ENCODE measurements at regions not wholly inside any gene's neighbourhood (a gene's known extent, or its start where the extent isn't known, plus 50 kb on each side); places are given as distances from the start of the nearest gene placed in this dataset.

- TF ChIP-seq ZNF503 (CRISPR knock-in tag; IDR thresholded peaks at IDR 0.05) (no peak), FIP1L1 (IDR thresholded peaks at IDR 0.05; ENCODE audit: borderline replicate concordance, insufficient read depth, low read depth, low read length) (no peak), ZNF780A (CRISPR knock-in tag; IDR thresholded peaks at IDR 0.05) (no peak), PBX3 (CRISPR knock-in tag; IDR thresholded peaks at IDR 0.05; ENCODE audit: borderline replicate concordance) (no peak), TAF1 (CRISPR knock-in tag; IDR thresholded peaks at IDR 0.05) (no peak), NR2C2 (CRISPR knock-in tag; IDR thresholded peaks at IDR 0.05; ENCODE audit: borderline replicate concordance) (no peak), MAFK (conservative IDR thresholded peaks at IDR 0.05 in 1 of 2, IDR thresholded peaks at IDR 0.05 in 1 of 2; ENCODE audit: low read length in 2 of 2) (no peak), REST (IDR thresholded peaks at IDR 0.05; ENCODE audit: borderline replicate concordance in 1 of 2, low read depth in 1 of 2, low read length in 2 of 2) (no peak), CTCF (CRISPR knock-in tag; IDR thresholded peaks at IDR 0.05) (no peak), THAP7 (CRISPR knock-in tag; IDR thresholded peaks at IDR 0.05) (no peak), ZNF530 (CRISPR knock-in tag; IDR thresholded peaks at IDR 0.05; ENCODE audit: low read depth) (no peak), ZNF136 (CRISPR knock-in tag; IDR thresholded peaks at IDR 0.05; ENCODE audit: low read depth) (no peak), ATF2 (CRISPR knock-in tag; IDR thresholded peaks at IDR 0.05) (no peak)
These were observed 94.5 kb upstream of the LRFN2 start for GRCh38 chr6:40681622-40682021.
